Peyer's patch (tissue), 4 donors: ENCODE measurements at regions not wholly inside any gene's neighbourhood (a gene's known extent, or its start where the extent isn't known, plus 50 kb on each side); places are given as distances from the start of the nearest gene placed in this dataset.

Experiments used
- DNase-seq, 3 donors: peaks; one replicate each; pipeline ENCODE4 v3.0.0-alpha.2; 2017 to 2019
- H3K27ac ChIP-seq, 4 donors: fragments of 200-600 bp; sonication (generic); one replicate each; pipeline ENCODE4 v1.5.1; 2016 to 2019
- H3K27me3 ChIP-seq, 2 donors: fragments of 200-600 bp; sonication (generic); one replicate each; pipeline ENCODE4 v1.5.1; 2019
- H3K36me3 ChIP-seq, 3 donors: fragments of 200-600 bp; sonication (generic); one replicate each; pipeline ENCODE4 v1.5.1; 2016 to 2019
- H3K4me1 ChIP-seq, 4 donors: fragments of 200-600 bp; sonication (generic); one replicate each; pipeline ENCODE4 v1.5.1; 2016 to 2019
- H3K4me3 ChIP-seq, 4 donors: fragments of 200-600 bp; sonication (generic); 1 replicate in 3 of 4; 2 replicates in 1 of 4; pipeline ENCODE4 v1.5.1; 2016 to 2019; ENCODE audit warnings: mild to moderate bottlenecking in 1 of 4
- H3K9me3 ChIP-seq, 4 donors: fragments of 200-600 bp; sonication (generic); one replicate each; pipeline ENCODE4 v1.5.1; 2016 to 2019; ENCODE audit warnings: mild to moderate bottlenecking in 1 of 4
- POLR2A ChIP-seq, 2 donors: fragments of 450-650 bp; IDR thresholded peaks; one replicate each; pipeline ENCODE4 v1.5.1; 2017; ENCODE audit warnings: antibody characterized with exemption in 2 of 2, mild to moderate bottlenecking in 2 of 2, moderate library complexity in 2 of 2
- TF ChIP-seq, protein P1 (sequence below), 6 experiments: fragments of 450-650 bp in 4 of 6; fragments of 200-600 bp in 2 of 6; sonication (generic) in 1 of 6; IDR thresholded peaks; one replicate each; pipeline ENCODE4 v1.5.1; 2017 to 2019; ENCODE audit warnings: antibody characterized with exemption in 6 of 6, mild to moderate bottlenecking in 3 of 6, moderate library complexity in 1 of 6

DNA sequence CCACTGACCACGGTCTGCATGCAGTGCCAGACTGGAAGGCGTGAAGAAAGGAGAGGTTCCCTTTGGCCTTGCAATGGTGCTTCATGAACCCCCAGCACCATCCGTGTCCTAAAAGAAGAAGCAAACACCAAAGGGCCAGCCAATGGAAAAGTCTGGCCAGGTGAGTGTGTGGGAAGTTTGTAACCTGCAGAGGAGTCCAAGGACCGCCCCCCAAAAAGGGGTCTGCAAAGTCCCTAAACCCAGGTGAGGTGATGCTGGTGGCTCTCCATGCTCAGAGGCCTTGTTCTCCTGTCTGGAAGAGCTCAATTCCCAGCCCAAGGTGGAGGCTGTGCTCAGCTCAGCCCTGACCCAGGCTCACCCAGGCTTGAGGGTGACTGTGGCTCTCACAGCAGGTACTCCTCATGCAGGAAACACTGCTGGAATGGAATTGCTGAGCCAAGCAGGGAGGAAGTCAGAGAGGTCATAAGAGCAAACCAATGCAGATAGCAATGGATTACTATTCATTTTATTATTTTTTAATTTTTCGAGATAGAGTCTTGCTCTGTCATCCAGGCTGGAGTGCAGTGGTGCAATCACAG lies 52.4 kb upstream of the NANOS1 start:
- Histone ChIP-seq H3K4me3 (no peak overlapping the region), H3K9me3 (peaks cover 0 to 6% (median 0%) of the 10 kb centered on the region in 4 donors), H3K36me3 (no peaks in the 10 kb centered on the region), H3K27me3 (no peaks in the 10 kb centered on the region), H3K27ac (no peak overlapping the region), H3K4me1 (no peaks in the 10 kb centered on the region)
- TF ChIP-seq, protein P1, sequence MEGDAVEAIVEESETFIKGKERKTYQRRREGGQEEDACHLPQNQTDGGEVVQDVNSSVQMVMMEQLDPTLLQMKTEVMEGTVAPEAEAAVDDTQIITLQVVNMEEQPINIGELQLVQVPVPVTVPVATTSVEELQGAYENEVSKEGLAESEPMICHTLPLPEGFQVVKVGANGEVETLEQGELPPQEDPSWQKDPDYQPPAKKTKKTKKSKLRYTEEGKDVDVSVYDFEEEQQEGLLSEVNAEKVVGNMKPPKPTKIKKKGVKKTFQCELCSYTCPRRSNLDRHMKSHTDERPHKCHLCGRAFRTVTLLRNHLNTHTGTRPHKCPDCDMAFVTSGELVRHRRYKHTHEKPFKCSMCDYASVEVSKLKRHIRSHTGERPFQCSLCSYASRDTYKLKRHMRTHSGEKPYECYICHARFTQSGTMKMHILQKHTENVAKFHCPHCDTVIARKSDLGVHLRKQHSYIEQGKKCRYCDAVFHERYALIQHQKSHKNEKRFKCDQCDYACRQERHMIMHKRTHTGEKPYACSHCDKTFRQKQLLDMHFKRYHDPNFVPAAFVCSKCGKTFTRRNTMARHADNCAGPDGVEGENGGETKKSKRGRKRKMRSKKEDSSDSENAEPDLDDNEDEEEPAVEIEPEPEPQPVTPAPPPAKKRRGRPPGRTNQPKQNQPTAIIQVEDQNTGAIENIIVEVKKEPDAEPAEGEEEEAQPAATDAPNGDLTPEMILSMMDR (IDR thresholded peaks at IDR 0.05) = no peak
- TF ChIP-seq POLR2A (IDR thresholded peaks at IDR 0.05) = no peak
- DNase-seq = no peak

DNA sequence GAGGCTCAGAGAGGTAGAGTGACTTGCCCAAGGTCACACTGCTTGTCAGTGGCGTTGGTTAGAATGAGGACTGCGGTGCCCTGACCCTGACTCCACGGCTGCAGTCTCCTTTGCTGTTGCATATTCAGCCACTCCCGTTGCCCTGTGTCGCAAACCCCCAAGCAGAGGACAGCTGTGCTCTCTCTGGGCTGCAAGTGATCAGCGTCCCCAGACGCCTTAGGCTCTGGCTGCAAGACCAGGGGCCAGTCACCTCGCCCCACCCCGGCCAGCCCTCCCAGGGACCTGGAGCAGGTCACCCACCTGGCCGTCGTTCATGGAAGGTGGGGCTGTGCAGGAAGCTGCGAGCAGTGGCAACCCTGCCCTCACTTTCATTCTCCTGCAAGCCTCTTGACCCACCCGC lies 51.7 kb upstream of the NANOS1 start:
- no peak overlapping the region for H3K27ac ChIP-seq
- no peaks in the 10 kb centered on the region for H3K27me3 ChIP-seq
- H3K9me3 ChIP-seq = peaks cover 0 to 6% (median 0%) of the 10 kb centered on the region in 4 donors
- DNase-seq = no peak
- TF ChIP-seq, protein P1 (IDR thresholded peaks at IDR 0.05) = no peak
- TF ChIP-seq POLR2A (IDR thresholded peaks at IDR 0.05) = no peak
- H3K36me3 ChIP-seq = no peaks in the 10 kb centered on the region
- H3K4me3 ChIP-seq = no peak overlapping the region
- no peaks in the 10 kb centered on the region for H3K4me1 ChIP-seq

DNA sequence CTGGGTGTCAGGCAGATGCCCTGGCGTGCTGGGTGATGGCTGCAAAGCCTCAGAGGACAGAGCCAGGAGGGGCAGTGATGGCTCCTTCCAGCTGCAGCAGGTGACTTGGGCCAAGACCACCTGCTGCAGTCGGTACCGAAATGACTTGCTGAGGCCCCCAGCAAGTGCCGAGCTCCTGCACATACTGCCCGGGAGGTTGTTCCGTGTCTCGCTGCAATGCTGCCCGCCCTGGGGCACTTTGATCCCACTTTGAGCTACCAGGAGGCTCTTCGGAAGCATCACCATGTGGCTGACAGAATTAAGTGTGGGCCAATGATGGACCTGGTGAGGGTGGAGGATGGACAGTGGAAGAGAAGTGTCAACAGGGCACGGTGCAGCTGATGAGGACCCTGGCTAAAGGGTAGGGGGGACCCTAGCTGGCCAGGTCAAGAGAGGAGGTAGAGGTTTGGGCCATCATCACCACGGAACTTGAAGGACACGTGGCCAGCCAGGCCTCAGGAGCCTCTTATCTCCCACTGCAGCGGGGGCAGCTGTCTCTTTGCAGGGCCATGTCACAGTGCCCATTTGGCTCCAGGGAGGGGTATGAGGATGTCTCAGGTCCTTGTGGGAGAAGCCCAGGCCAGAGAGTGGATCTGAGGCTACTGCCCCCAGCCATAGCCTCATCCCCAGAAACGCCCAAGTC lies 51.1 kb upstream of the NANOS1 start:
- DNase-seq = no peak
- Histone ChIP-seq H3K9me3 (peaks cover 0 to 6% (median 0%) of the 10 kb centered on the region in 4 donors), H3K4me1 (no peaks in the 10 kb centered on the region), H3K36me3 (no peaks in the 10 kb centered on the region), H3K27ac (no peak overlapping the region), H3K27me3 (no peaks in the 10 kb centered on the region), H3K4me3 (no peak overlapping the region)
- TF ChIP-seq POLR2A (IDR thresholded peaks at IDR 0.05) = no peak
- TF ChIP-seq, protein P1 (IDR thresholded peaks at IDR 0.05) = no peak

DNA sequence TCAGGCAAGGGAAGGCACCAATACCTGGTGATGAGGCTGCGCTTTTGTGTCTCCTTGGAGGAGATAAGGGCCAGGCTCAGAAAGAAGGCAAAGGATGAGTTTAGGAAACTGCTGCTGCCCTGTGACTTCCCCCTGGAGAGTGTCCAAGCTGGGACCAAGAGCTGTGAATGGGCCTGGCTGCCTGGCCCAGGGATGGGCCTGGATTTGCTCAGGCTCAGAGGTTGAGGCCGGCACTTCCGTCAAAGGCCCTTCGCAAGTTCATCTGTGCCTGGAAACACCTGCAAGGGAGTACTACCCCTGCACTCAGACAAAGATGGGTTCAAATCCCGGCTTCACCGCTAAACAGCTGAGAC lies 50.5 kb upstream of the NANOS1 start:
- no peak overlapping the region for H3K4me3 ChIP-seq
- H3K27ac ChIP-seq = no peak overlapping the region
- no peaks in the 10 kb centered on the region for H3K4me1 ChIP-seq
- H3K36me3 ChIP-seq = no peaks in the 10 kb centered on the region
- peaks cover 0 to 2% (median 0%) of the 10 kb centered on the region in 4 donors for H3K9me3 ChIP-seq
- no peak for DNase-seq
- no peaks in the 10 kb centered on the region for H3K27me3 ChIP-seq
- TF ChIP-seq POLR2A (IDR thresholded peaks at IDR 0.05) = no peak
- TF ChIP-seq, protein P1 (IDR thresholded peaks at IDR 0.05) = no peak

DNA sequence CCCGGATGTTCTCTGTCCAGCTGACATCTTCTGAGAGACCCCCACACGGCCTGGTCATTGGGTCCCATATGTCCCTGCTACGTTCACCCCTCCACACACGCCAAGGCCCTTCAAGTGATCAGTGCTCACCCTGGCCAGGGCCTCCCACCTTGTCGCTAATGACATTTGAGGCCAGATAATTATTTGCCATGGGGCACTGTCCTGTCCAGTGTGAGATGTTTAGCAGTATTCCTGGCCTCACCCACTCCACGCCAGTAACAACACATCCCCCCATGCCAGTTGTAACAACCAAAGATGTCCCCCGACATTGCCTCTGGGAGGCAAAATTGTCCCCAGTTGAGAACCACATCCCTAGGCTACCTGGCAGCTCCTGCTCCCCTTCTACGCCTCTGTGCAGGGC lies 49.9 kb upstream of the NANOS1 start:
- no peak overlapping the region for H3K4me3 ChIP-seq
- H3K36me3 ChIP-seq = no peaks in the 10 kb centered on the region
- H3K27me3 ChIP-seq = no peaks in the 10 kb centered on the region
- H3K27ac ChIP-seq = no peak overlapping the region
- TF ChIP-seq, protein P1 (IDR thresholded peaks at IDR 0.05) = no peak
- TF ChIP-seq POLR2A (IDR thresholded peaks at IDR 0.05) = no peak
- H3K9me3 ChIP-seq = no peaks in the 10 kb centered on the region
- H3K4me1 ChIP-seq = no peaks in the 10 kb centered on the region
- no peak for DNase-seq
